K562 (cell line): ENCODE measurements at regions not wholly inside any gene's neighbourhood (a gene's known extent, or its start where the extent isn't known, plus 50 kb on each side); places are given as distances from the start of the nearest gene placed in this dataset.

ENCODE experiments used
- PHF8 ChIP-seq: fragments of 200-600 bp; sonication (generic); IDR thresholded peaks from 2 replicates; pipeline ENCODE4 v1.6.1; 2012; ENCODE audit warnings: mixed run types, mild to moderate bottlenecking, inconsistent platforms, low read length, moderate library complexity, borderline replicate concordance
- SIX5 ChIP-seq, 2 experiments: IDR thresholded peaks; 2 replicates each; pipeline ENCODE4 v1.6.1; 2011; ENCODE audit warnings: low read length in 2 of 2, borderline replicate concordance in 1 of 2, low read depth in 1 of 2, mild to moderate bottlenecking in 1 of 2, moderate library complexity in 1 of 2; ENCODE audit not compliant: insufficient read depth in 1 of 2
- SREBF2 ChIP-seq: sonication (generic); formaldehyde crosslinking; IDR thresholded peaks from 2 replicates; pipeline ENCODE4 v1.4.0; 2020; ENCODE audit warnings: mild to moderate bottlenecking, missing genetic modification reagents
- TF ChIP-seq, protein P1 (sequence below), 3 experiments: IDR thresholded peaks in 2 of 3; conservative IDR thresholded peaks in 1 of 3; 2 replicates each; pipeline ENCODE4 v1.5.1; 2011 to 2012; ENCODE audit warnings: low read length in 3 of 3, mild to moderate bottlenecking in 3 of 3, control low read depth in 2 of 3, improper control_type of control experiment in 1 of 3, inconsistent platforms in 1 of 3, low read depth in 1 of 3, mixed read lengths in 1 of 3, moderate library complexity in 1 of 3; ENCODE audit not compliant: insufficient read depth in 2 of 3
- TF ChIP-seq, protein P2 (sequence below), 3 experiments: fragments of 200-800 bp in 1 of 3; sonication (Bioruptor generic) in 1 of 3; sonication (generic) in 1 of 3; formaldehyde crosslinking in 1 of 3; IDR thresholded peaks; 2 replicates each; pipeline versions ENCODE4 v1.6.1 to v1.8.0; 2016 to 2022; ENCODE audit warnings: mild to moderate bottlenecking in 2 of 3, missing compliant biosample characterization in 2 of 3, missing genetic modification characterization in 2 of 3, missing genetic modification reagents in 1 of 3

DNA sequence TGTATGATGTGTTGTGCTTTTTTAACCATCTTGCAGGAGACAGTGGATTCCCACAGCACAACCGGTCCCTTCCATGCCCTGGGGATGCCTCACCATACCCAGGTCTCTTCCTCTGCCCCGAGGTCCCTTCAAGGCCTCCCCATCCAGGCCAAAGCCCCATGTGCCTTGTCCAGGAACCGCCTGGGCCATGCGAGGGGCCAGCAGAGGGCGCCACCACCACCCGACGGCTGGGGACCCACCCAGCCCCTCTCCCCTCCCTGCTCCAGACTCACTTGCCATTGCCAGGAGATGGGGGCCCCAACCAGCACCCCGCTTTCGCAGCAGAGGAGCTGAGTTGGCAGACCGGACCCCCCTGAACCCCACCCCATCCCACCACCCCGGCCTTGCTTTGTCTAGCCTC, 485.5 kb downstream of the TRAM1L1 start:
- TF ChIP-seq PHF8 (no peak), SIX5 (IDR thresholded peaks at IDR 0.05; ENCODE audit: borderline replicate concordance in 1 of 2, insufficient read depth in 1 of 2, low read depth in 1 of 2, low read length in 2 of 2) (no peak), SREBF2 (CRISPR knock-in tag) (no peak)
- TF ChIP-seq, protein P1, sequence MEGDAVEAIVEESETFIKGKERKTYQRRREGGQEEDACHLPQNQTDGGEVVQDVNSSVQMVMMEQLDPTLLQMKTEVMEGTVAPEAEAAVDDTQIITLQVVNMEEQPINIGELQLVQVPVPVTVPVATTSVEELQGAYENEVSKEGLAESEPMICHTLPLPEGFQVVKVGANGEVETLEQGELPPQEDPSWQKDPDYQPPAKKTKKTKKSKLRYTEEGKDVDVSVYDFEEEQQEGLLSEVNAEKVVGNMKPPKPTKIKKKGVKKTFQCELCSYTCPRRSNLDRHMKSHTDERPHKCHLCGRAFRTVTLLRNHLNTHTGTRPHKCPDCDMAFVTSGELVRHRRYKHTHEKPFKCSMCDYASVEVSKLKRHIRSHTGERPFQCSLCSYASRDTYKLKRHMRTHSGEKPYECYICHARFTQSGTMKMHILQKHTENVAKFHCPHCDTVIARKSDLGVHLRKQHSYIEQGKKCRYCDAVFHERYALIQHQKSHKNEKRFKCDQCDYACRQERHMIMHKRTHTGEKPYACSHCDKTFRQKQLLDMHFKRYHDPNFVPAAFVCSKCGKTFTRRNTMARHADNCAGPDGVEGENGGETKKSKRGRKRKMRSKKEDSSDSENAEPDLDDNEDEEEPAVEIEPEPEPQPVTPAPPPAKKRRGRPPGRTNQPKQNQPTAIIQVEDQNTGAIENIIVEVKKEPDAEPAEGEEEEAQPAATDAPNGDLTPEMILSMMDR (IDR thresholded peaks at IDR 0.05 in 2 of 3, conservative IDR thresholded peaks at IDR 0.05 in 1 of 3; ENCODE audit: insufficient read depth in 2 of 3, low read depth in 1 of 3, low read length in 3 of 3): no peak
- TF ChIP-seq, protein P2, sequence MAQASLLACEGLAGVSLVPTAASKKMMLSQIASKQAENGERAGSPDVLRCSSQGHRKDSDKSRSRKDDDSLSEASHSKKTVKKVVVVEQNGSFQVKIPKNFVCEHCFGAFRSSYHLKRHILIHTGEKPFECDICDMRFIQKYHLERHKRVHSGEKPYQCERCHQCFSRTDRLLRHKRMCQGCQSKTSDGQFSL (CRISPR knock-in tag; IDR thresholded peaks at IDR 0.05): no peak
- TF ChIP-seq, protein P2 (tag; IDR thresholded peaks at IDR 0.05): no peak
